Right kidney (tissue), 1 donor: ENCODE measurements at regions not wholly inside any gene's neighbourhood (a gene's known extent, or its start where the extent isn't known, plus 50 kb on each side); places are given as distances from the start of the nearest gene placed in this dataset.
"Not testable (repeated sequence)": the region's sequence is repeated elsewhere in the genome, so short reads cannot be mapped to it uniquely, and the experiment has no call there.

ENCODE experiments used
- DNase-seq: peaks from one replicate; pipeline ENCODE4 v3.0.0-alpha.2; 2016

DNA sequence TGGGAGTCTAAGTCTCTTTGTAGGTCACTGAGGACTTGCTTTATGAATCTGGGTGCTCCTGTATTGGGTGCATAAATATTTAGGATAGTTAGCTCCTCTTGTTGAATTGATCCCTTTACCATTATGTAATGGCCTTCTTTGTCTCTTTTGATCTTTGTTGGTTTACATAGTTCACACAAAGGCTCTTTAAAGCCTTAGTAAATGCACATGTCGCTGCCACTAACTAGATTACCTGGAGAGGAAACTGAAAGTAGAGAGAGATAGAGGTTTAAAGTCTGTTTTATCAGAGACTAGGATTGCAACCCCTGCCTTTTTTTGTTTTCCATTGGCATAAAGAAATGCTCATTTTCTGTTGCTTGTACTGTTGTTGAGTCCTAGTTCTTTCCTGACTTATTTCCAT lies 392.4 kb upstream of the GBE1 start:
- not testable (repeated sequence) for DNase-seq

DNA sequence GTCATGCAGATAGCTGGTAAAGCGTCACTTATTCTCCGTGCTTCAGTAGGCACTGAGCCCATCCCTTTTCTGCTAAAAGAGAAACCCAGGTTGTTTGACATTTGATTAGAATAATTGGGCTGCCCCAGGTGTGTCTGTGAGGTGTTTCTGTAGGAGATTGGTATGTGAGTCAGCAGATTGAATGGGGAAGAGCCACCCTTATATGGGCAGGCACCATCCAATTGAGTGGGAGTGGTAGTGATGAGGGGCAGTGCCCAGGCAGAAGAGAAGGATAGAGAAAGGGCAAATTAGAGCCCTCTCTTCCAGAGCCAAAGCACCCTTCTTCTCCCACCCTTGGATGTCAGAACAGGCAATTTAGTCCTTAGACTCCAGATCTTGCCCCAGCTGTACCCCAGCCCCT lies 384.3 kb upstream of the GBE1 start:
- no peak for DNase-seq

DNA sequence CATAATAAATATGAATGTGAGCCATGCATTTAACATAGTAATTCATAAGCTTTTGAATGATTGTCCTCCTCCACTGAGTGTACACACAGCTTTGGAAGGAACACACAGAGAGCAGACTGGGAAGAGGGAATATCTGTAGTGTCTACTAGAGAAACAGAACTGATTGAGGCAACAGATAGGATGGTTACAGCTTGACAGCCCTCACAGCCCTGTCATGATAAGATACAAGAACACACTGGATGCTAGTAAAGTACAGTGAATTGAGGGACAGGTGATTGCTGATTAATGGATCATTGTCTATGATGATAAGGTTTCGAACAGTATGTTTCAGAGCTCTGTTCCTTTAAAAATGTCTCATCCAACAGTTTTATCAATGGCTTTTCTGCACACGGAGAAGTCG lies 383.4 kb upstream of the GBE1 start:
- DNase-seq, result no peak

DNA sequence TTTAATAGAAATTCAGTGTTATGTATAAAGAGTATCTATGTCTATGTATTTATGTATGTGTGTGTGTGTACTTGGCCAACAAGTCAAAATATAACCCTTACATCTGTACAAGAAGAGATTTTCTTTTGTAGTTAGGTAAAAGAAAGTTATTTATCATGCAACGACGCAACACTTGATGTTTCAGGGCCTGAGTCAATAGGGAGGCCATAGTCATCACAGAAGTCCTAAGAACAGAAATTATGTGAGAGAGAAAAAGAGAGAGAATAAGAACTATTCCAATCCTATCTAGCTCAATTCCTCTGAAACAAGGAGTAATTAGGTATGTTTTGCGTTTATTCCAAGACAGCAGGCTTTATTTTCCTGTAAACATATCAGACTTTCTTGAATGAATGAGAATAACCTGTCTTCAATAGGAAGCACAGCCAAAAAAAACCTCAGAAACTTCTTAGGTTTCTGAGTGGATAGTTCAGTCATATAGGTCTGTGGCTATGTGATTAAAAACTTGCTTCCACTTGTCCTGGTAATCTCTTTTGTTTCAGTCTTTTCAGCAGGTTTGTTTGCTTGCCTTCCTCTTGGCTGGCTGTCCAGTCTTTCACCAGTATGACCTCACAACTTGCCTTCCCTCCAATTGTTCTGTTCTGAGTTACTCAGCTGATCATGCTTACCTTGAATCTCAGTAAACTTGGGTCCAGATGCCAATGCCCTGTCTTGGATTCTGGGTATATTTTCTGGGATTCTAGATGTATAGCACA lies 382.4 kb upstream of the GBE1 start:
- DNase-seq, result no peak

DNA sequence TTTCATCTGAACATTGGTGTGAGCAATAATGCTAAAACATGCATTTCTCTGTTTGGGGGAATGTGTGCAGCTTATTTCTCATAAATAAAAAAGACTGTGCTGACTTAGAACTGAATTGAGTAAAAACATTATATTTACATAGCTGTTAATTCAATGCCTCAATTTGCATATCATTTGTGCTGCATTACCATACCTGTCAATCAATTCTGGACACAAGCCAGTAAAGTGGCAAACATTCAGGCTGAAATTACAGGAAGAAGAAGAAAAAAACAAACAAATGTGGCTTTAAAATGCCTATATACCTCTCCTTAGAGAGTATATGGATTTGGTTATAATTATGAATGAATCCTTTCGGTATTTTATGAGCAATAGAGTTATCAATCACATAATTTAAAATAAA lies 380.1 kb upstream of the GBE1 start:
- DNase-seq, result no peak

DNA sequence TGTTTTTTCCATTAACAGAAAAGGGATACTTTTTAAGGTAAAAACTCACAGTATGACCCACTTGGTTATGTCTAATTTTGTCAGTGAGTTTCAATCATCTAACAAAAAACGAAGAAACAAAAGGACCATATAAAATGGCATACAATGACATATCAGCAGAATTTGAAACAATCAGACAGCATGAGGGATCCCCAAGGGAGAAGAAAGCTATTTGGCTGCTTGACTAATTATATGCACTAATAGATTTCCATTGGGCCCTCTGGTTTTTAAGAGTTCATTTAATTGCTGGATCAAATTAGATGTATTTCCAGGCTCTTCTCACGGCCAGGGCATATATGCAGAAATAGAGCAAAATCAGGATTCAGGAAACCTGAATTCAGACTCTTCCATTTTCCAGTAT lies 376.4 kb upstream of the GBE1 start:
- no peak for DNase-seq

DNA sequence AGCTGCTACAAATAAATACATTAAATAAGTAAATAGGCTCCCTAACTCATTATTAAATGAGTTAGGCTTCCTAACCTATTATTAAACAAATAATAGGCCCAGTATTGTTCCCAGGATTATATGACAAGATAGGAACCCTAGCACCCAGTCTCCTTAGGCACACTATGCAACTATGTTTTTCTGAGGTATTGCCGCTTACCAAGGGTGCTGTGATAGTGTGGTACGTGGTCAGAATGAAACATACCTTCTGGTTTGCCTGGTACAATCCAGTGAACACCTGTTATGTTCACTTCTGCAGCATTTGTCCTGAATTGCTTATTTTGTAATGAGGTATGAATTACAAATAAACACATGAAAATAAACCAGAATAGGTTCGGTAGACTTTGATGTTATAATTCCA lies 375.6 kb upstream of the GBE1 start:
- no peak for DNase-seq

DNA sequence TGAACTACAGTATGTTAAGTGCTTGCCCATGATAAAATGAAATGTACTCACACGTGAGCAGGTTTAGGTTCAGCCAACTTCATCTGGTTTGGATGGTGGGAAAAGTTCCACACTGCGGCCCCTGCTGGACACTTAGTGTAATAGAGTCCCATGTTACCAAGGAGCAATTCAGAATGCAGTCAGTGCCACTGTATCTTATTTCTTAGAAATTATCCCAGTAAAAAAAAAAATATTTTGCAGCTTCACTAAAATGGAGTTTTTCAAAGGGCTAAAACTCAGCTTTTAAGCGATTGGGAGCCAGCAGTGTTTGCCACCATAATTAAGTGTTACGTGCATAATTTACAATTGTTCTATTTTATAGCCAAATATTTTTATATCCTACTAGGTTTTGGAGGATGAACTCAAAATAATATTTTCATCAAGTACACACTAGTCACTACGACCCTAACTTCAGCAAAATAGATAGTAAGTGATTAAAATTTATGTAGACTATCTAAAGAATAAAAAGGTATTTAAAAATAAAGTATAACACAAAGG lies 371.7 kb upstream of the GBE1 start:
- no peak for DNase-seq

DNA sequence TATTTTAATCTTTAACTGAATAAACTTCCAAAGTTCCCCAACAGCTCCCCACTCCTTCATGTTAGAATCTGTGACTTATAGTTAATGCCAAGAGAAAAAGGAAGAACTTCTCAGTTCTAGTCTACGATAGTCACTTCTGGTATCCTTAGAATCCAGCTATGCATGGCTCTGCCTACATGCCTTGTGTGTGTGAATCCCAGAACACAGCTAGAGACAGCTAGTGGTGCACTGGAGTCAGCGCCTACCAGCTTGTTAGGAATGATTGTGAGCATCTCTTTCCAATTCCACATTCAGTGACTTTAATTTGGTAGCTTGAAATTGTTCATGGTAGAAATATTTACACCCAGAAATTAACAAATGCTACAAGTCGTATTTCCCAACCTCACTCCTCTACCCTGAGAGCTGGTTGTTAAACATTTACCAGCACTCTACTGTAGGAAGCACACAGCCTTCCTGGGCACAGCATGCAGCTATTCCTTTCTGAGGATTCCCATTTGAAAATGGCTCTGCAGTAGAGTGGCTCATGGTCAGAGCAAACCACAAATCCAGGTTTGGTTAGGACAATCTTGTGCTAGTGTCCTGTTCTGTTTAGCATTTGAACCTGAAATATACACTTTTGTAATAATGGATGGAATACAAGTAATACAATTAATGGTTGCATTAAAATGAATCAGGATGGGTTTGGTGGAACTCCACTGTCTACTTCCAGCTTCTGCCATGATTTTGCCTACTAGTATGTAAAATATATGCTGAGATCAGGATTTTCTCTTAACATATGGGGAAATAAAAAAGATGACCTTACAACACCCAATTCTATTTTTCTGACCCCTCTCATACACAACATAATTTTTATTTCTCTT lies 371.0 kb upstream of the GBE1 start:
- no peak for DNase-seq

DNA sequence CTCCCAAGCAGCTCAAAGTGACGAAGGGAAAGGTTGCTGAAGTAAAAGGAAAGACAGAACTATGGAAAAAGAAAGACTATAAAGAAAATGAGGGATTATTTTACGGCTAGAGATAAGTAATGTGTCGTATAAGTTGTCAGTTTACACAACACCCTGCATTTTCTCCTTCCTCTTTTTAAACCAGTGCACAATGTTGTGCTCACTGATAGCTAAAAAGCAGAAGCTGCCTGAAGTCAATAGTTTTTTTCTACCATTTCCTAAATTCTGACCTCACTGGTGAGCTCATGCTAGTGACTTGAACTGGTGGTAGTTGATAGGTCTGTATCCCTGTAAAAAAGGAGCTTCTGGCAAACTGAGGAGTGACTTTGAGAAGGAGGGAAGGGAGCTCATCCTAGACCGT lies 368.6 kb upstream of the GBE1 start:
- DNase-seq, result no peak

DNA sequence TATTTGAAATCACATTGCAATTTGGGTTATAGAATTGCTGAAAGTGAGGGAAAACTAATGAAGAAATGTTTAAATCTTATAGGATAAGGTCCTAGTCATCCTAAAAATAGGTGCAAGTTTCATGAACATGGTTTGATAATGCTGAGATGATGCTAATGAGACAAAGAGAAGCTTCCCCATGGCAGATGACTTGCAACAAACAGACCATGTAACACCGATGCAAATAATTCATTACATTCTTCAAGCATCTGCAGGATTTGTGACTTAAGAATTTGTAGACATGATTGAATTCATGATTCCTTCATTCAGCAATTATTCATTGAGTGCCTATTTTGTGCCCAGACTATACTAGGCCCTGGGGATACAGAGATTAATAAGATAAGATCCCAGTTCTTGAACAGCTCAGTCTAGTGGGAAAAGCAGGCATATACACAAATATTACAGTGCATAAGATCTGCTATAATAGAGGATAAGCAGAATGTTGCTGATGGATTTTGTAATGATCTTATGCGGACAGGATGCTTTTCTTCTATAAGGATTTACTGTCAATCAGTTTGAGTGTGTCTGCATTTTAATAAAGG lies 367.9 kb upstream of the GBE1 start:
- DNase-seq, result no peak

DNA sequence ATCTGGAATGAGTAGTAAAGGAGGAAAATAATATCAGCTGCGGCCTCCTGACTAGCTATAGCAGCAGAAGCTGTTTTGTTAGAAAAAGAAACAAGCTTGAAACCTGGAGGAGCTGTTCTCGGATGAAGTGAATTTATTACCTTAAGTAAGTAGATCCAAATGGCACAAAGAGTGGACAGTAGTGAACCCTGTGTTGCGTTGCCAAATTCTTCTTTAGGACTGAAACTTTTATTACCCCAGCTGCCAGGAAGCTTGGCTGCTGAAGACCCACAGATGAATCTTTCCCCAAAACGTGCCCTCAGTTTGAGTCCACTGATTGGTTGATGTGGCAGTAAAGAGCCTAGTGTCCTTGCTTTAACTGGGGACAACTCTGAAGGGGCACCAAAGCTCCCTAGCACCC lies 366.8 kb upstream of the GBE1 start:
- DNase-seq, result peak; percentile 12

DNA sequence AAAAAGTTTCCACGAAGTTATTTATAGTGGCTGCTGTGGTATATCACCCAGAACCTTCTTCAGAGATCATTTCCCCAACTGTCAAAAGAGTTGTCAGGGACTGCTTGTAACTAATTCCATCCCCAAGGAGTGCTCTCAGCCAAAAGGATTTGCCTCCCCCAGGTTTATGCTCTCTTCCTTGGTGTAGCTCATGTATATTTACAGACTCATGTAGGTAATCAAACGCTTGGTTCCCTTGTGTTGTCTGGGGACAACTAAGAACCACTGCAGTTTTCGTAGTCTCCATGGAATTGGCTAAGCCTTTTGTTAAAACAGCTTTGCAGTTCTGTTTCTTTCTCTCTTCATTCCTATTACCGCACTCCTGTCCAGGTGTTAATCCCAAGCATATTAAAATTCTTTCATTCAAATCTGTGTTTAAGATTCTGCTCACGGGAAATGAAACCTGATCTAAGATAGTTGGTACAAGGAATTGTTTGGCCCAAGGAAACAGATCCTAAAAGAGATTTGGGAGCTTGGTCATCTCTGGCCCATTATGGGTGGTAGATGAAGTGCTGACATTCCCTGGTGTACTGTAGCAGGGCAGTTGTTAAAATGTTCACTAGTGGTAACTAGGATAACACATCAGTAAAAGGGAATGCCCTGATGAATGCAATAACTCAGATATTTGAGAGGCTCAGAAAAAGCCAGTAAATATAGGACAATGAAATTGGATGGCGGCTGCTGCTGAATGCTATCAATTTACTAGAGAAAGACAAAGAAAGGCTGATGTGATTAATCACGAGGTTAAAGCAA lies 361.3 kb upstream of the GBE1 start:
- no peak for DNase-seq

DNA sequence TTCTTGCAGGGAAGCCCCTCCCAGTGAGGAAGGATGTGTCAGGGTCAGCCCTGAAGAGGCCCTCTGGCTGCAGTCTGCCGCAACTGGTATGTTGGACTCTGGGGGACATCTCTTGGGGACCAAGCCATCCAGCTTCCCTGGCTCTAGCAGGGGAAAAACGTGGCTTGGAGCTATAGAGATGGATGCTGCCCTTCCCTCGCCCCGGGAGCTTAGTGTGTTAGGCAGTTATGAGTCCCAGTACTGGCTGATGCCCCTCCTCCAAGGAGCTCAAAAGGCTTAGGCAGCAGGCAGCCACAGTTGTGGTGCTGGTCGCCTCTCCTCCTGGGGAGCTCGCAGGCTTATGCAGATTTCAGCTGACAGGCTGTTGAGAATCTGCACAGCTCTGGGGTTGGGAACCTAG lies 353.1 kb upstream of the GBE1 start:
- DNase-seq, result no peak

DNA sequence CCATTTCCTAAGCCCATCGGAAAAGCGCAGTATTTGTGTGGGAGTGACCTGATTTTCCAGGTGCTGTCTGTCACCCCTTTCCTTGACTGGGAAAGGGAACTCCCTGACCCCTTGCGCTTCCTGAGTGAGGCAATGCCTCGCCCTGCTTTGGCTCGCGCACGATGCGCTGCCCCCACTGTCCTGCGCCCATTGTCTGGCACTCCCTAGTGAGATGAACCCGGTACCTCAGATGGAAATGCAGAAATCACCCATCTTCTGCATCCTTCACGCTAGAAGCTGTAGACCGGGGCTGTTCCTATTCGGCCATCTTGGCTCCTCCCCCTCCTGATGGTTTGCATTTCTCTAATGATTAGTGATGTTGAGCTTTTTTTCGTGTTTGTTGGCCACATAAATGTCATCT lies 349.3 kb upstream of the GBE1 start:
- DNase-seq, result not testable (repeated sequence)

DNA sequence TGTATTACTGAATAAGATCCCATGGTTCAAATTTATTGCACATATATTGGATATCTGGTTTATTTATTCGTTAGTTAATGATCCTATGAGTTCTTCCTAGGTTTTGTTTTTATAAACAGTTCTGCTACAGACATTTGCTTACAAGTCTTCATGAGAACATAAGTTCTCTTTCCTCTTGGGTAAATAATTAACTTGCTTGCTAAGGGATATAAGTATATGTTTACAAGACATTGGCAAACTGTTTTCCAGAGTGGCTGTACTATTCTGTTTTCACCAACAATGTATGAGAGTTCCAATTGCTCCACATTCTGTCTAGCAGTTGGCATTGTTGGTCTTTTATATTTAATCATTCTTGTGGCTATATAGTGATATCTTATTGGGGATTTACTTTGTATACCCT lies 341.8 kb upstream of the GBE1 start:
- no peak for DNase-seq

DNA sequence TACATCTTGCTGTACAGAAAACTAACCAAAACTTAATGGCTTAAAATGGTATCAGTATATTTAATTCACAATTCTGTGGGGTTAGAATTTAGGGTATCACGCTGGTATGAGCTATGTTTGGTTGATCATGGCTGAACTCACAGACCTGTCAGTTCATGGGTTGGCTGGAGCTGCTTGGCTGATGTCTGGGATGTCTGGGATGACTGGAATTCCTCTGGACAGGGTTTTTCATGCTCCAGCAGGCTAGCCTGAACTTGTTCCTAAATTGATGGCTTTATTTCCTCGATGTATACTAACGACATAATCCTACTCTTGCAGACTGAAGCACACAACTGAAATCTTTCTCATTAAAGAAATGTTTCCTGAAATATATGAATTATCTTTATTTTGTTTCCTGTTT lies 338.9 kb upstream of the GBE1 start:
- DNase-seq, result no peak

DNA sequence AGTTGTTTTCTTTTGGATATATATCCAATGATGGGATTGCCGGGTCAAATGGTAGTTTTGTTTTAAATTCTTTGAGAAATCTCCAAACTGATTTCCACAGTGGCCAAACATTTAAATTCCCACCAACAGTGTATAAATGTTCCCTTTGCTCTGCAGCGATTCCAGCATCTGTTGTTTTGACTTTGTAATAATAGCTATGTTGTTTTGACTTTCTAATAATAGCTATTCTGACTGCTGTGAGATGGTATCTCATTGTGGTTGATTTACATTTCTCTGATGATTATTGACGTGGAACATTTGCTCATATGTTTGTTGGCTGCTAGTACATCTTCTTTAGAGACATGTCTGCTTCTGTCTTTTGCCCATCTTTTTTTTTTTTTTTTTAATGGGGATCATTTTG lies 332.2 kb upstream of the GBE1 start:
- DNase-seq, result no peak

DNA sequence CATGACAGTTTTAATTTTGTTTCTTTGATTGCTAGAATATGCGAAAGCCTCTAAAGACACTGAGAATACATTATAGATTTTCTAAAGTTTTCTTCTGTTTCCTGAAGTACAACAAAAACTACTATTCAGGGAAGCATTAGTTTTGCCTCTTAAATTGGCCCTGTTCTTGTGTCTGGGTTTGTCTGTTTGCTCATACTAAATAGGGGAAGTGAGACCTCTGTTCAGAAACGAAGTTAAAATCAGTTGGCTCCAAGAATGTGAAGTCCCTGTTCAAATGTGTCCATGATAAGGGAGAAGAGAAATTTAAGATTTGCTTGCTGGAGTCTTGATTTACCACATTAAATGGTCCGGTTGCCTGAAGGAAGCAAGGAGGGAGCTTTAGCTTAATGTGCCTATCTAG lies 327.3 kb upstream of the GBE1 start:
- DNase-seq, result no peak

DNA sequence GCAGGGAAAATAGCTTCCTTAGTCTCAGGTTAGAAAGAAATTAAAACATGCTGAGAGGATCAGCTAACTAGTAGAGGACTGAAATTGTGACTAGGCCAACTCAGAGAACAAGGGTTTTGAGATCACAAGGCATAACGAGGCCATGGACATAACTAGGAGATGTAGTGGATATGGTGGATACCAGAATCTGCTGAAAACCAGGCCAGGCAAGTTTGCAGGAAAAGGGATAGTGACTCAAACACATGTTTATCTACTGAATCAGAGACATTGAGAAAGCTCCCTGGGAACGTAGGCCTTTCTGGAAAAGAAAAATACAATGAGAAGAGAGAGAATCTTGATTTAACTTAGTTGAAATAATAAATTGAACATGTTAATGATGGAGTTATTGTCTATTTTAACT lies 326.5 kb upstream of the GBE1 start:
- no peak for DNase-seq

DNA sequence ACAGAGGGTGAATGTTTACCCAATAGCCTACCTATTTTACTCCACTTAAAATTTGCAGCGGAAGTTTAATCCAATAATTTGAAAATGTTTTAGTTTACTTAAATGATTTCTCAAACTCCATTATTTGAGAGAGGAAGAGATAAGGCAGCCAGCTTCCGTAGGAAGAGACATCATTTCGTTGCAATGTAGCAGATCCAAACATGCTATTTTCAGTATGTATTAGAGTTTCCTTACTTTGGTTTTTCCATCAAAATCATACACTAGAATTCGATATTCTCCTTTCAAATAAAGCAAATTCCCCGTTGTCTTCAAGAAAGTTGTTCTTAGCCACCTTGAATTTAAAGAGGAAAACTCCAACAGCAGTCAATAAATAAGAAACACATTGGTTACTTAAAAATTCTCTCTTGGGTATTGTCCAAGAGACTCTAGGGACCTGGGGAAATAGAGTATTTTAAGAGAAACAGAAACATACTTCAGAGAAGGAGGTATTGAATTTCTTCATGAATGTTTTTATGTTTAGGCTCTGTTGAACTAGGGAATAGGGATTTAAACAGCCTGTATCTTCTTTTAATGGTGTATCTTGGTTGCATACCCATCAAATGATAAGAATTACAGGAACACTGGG lies 324.5 kb upstream of the GBE1 start:
- DNase-seq, result no peak

DNA sequence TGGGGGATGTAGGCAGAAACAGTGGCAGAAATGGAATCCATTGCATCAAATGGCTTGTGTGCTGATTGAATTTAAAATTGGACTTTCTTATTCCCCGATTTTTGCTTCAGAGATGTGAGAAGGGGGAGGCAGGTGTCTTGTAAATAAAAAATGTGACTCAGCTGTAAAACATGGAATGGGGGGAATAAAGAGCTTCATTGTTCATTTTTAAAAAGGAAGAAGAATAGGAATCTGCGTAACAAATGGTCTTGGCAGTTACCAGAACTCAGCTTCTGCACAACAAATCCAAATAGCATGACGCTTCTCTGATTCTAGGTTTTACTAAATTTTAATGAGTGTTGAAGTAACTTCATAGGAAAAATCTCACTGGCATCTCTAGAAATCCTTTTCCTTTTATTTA lies 323.9 kb upstream of the GBE1 start:
- DNase-seq, result no peak
